ENCODE measurements at regions not wholly inside any gene's neighbourhood (a gene's known extent, or its start where the extent isn't known, plus 50 kb on each side); places are given as distances from the start of the nearest gene placed in this dataset.

GRCh38 chr1:38454236-38454635 is 405.3 kb downstream of the RRAGC start:
- no peak for DNase-seq

- no peak for DNase-seq
These were observed 405.7 kb upstream of the POU3F1 start for GRCh38 chr1:38452246-38452645.

DNA sequence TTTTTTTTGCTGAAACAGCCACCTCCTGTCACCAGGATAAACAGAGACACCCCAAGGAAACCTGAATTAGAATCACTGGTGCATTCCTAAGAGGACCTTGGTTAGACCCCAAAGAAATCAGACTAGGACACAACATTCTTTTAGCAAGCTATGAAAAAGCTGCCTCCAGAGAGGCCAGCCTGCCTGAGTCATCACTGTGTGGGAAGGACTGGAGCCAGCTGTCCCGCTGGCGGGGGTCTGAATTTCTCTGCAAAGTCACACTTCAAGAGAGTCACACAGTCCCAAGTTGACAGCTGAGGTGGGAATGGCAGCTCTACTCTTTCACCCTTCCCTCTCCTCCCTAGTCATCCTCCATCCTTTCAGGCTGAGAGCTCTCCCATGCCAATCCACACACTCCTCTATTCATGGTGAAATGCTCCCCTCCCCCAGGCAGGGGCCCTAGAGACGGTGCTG is 405.0 kb upstream of the POU3F1 start:
- DNase-seq: no peak

GRCh38 chr1:38448893-38449292 is 402.3 kb upstream of the POU3F1 start:
- no peak for DNase-seq

DNA sequence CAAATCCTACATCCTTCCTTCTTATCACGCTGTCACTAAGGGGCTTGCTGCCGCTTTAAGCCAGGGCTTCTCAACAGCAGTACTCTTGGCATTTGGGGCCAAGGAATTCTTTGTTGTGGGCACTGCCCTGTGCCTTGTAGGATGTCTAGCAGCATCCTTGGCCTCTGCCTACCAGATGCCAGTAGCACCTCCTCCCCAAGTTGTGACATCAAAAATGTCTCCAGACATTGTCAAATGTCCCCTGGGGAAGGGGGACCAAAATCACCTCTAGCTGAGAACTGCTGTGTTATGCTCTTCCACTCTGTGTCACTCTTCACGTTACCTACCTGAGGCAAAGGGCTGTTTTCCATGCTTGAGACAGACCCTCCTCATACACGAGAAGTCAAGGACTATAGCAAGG is 400.3 kb upstream of the POU3F1 start:
- no peak for DNase-seq

- no peak for DNase-seq
These were observed 398.3 kb upstream of the POU3F1 start for GRCh38 chr1:38444770-38445442.

DNA sequence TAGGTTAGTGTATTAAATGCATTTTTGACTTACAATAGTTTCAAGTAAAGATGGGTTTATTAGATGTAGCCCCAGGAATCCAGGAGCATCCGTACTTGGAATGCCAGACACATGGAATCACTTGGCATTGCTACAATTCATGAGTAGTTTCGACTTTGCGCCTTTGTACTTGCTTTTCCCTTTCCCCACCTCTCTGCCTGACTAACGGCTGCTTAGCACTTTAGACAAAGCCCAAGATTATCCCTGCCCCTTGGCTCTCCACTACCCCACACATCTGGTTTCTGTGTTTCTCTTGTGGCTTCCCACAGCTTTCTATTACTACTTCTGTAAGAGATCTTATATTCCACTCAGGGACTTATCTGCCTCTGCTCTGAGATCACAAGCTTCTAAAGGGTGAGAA is 397.7 kb upstream of the POU3F1 start:
- DNase-seq: no peak

- no peak for DNase-seq
These were observed 393.8 kb upstream of the POU3F1 start for GRCh38 chr1:38440402-38440801.

- no peak for DNase-seq
These were observed 390.2 kb upstream of the POU3F1 start for GRCh38 chr1:38436749-38437148.

DNA sequence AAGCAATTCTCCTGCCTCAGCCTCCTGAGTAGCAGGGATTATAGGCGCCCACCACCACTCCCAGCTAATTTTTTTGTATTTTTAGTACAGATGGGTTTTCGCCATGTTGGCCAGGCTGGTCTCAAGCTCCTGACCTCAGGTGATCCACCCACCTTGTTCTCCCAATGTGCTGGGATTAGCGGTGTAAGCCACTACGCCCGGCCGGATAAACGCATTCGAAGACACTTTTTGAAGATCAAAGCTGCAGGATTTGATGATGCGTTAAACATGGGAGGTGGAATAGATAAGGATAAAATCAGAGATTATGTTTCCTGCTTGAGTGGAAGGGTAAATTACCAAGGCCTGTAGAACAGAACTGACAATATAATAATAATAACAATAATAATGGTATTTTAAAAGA is 389.4 kb upstream of the POU3F1 start:
- DNase-seq: no peak

- no peak for DNase-seq
These were observed 386.6 kb upstream of the POU3F1 start for GRCh38 chr1:38433084-38433722.

DNA sequence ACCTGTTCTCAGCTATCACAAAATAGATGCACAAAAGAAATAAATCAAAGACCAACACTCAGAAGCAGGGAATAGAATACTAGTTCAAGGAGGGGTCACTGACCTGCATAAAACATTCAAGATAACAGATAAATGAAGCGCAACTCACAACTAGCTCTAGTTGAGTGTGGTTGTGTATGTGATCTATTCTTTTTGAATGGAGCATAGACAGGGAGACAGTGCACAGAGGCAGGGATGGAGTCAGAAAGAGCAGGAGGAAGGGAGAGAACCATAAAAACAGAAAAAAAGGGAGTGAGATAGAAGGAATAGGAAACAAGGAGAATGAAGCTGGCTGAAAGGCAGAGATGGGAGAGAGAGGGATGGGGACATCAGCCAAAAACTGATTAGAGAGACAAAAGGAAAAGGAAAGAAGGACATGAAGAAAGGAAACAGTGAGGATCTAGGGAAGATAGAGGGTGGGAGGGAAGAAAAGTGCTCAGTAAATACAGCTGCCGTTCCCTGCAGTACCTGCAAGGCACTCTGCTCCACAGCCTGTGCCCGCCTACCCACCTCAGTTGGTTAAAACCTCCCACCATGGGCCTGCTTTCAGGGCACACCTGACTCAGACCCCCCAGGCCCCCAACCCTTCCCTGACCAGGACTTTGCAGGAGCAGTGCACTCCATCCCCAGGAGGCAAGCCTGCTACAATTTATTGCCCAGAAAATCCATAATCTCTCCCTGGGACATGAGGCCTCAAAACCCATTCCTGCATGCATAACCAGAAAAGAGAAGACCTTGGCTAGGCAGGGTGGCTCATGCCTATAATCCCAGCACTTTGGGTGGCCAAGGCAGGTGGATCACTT is 385.2 kb upstream of the POU3F1 start:
- no peak for DNase-seq

DNA sequence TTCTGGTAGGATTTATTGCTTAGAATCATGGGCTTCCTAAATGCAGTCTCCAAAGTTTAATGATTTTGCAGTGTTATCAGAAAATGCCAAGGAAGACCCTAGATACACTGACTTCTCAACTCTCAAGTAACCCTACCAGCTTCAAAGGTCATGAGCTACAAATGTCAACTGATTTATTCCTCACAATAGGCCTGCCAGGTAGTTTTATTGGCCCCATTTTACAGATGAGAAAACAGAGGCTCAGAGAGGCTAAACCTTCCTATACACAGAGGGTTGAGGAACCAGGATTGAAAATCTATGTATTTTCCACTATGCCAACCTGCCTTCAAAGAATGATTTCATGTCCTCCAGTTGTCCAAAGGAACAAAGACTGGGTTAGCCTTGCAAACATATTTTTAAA is 384.4 kb upstream of the POU3F1 start:
- no peak for DNase-seq

GRCh38 chr1:38424677-38425076 is 378.1 kb upstream of the POU3F1 start:
- no peak for DNase-seq

DNA sequence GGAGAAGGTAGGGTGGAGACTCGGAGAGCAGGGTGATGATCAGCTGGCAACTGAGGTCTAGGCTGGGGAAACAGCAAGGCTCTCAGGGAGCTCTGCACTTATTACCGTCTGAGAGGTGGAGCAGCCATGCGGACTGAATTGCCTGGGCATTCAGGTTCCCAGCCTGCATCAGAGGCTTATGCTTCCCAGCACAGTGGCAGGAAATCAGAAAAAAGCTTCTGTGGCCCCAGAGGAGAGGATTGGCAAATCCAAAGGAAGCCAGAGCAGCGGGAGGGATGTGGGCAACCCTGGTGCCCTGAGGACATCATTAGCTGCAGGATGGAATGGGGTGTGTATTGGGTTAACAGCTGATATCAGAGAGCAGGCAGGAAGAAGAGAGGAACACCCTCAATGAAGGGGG is 374.1 kb upstream of the POU3F1 start:
- no peak for DNase-seq

GRCh38 chr1:38418195-38419030 is 371.8 kb upstream of the POU3F1 start:
- DNase-seq: no peak

DNA sequence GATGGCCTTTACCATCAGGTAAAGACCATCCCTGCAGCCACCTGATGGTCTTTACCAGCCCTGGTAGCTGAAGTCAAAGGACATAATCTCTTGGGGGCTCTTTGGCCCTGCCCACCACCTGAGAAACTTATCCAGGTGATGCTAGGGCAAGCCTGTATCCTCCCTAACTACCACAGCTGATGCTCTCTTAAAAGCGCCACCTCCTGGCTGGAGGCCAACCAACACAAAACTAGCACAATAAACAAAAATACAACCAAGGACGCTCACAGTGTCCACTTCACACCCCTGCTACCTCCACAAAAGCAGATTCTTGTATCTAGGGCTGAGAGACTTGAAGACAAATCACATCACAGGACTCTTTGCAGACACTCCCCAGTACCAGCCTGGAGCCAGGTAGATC is 357.1 kb upstream of the POU3F1 start:
- peak; percentile 2 for DNase-seq

DNA sequence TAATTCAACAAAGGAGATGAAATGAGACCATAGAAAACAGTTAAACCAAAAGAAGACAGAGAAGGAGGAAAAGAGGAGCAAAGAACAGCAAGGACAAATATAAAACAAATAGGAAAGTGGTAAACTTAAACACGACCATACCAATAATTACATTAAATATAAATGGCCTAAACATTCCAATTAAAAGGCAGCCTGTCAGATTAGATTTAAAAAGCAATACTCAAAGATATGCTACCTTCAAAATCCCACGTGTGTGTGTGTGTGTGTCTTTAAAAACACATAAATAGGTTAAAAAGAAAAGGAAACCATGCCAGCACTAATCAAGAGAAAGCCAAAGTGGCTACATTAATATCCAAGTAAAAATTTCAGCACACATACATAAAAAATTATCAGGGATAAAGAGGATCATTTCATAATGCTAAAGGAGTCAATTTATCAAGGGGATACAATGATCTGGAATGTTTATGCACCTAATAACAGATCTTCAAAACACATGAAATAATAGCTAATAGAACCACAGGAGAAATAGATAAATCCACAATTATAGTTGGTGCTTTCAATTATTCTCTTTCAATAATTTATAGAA is 355.7 kb upstream of the POU3F1 start:
- DNase-seq: no peak

- no peak for DNase-seq
These were observed 350.0 kb upstream of the POU3F1 start for GRCh38 chr1:38396606-38397005.

GRCh38 chr1:38394303-38394702 is 347.7 kb upstream of the POU3F1 start:
- DNase-seq: no peak

DNA sequence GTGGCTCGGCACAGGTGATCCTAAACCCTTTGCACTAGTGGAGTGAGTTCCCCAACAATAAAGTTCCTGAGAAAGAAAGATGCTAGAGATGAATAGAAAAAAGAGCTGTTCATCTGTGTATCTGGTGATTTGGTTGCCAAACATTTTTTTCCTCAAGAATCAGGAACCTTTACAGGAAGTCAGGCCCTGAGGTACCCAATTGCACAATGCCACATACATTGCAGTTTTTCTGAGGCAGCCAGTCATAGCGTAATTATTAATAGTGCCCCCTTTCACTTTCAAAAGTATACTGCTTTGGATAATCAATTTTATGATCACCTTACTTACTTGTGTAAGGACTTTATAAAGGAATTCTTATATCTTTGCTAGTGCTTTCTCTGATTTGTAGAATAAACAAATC is 346.3 kb upstream of the POU3F1 start:
- no peak for DNase-seq

- DNase-seq: no peak
These were observed 334.7 kb upstream of the POU3F1 start for GRCh38 chr1:38381256-38381655.

- no peak for DNase-seq
These were observed 330.0 kb upstream of the POU3F1 start for GRCh38 chr1:38376577-38376976.

Data from activated CD4-positive, alpha-beta T cell treated with anti-CD3 and anti-CD28 coated beads, Interleukin-10, Interleukin-2, amounts not matched to agents 100 ng/mL and 50 ng/mL, durations not matched to agents 16 hours and 8 hours (primary cell).